PC-3 (cell line): ENCODE measurements at regions not wholly inside any gene's neighbourhood (a gene's known extent, or its start where the extent isn't known, plus 50 kb on each side); places are given as distances from the start of the nearest gene placed in this dataset.

Experiments
- EZH2 ChIP-seq: fragments of 300-600 bp; sonication (generic); IDR thresholded peaks from one replicate; pipeline ENCODE4 v1.6.1; 2017; ENCODE audit warnings: antibody characterized with exemption, mild to moderate bottlenecking, low read length; ENCODE audit not compliant: unreplicated experiment
- TF ChIP-seq, protein P1 (sequence below): fragments of 300-600 bp; sonication (generic); conservative IDR thresholded peaks from 2 replicates; pipeline ENCODE4 v1.5.1; 2017; ENCODE audit warnings: antibody characterized with exemption, low read depth, mild to moderate bottlenecking, low read length

DNA sequence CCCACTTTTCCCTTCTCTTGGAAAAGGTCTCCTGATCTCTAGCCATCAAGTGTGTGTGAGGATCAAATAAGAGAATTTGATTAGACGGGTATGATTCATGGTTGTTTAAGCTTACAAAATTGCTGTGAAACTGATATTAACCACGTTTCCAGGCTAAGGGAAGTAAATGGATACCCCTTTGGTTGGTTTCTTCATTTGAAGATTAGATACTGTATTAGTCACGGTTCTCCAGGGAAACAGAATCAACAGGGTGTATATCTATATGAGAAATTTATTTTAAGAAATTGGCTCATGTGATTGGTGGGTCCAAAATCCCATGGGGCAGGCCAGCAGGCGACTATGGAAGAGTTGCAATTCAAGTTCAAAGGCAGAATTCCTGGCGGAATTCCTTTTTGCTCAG is 112.7 kb upstream of the SELENOK start:
- TF ChIP-seq, protein P1, sequence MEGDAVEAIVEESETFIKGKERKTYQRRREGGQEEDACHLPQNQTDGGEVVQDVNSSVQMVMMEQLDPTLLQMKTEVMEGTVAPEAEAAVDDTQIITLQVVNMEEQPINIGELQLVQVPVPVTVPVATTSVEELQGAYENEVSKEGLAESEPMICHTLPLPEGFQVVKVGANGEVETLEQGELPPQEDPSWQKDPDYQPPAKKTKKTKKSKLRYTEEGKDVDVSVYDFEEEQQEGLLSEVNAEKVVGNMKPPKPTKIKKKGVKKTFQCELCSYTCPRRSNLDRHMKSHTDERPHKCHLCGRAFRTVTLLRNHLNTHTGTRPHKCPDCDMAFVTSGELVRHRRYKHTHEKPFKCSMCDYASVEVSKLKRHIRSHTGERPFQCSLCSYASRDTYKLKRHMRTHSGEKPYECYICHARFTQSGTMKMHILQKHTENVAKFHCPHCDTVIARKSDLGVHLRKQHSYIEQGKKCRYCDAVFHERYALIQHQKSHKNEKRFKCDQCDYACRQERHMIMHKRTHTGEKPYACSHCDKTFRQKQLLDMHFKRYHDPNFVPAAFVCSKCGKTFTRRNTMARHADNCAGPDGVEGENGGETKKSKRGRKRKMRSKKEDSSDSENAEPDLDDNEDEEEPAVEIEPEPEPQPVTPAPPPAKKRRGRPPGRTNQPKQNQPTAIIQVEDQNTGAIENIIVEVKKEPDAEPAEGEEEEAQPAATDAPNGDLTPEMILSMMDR = no peak
- no peak for TF ChIP-seq EZH2
